Esophagus muscularis mucosa (tissue), 4 donors: ENCODE measurements at regions not wholly inside any gene's neighbourhood (a gene's known extent, or its start where the extent isn't known, plus 50 kb on each side); places are given as distances from the start of the nearest gene placed in this dataset.

Experiments
- EP300 ChIP-seq: sonication (generic); formaldehyde crosslinking; IDR thresholded peaks from one replicate; pipeline ENCODE4 v1.6.1; 2017; ENCODE audit warnings: antibody characterized with exemption
- POLR2AphosphoS5 ChIP-seq, 2 donors: sonication (generic); formaldehyde crosslinking; IDR thresholded peaks; one replicate each; pipeline ENCODE4 v1.6.1; 2017; ENCODE audit warnings: antibody characterized with exemption in 2 of 2
- TF ChIP-seq, protein P1 (sequence below), 3 experiments: fragments of 200-600 bp in 2 of 3; fragments of 450-650 bp in 1 of 3; sonication (generic) in 2 of 3; IDR thresholded peaks; one replicate each; pipeline ENCODE4 v1.5.1; 2017 to 2019; ENCODE audit warnings: antibody characterized with exemption in 3 of 3, mild to moderate bottlenecking in 2 of 3, moderate library complexity in 1 of 3

GRCh38 chr2:199682001-199682400, 169.0 kb downstream of the FTCDNL1 start:
- TF ChIP-seq, protein P1, sequence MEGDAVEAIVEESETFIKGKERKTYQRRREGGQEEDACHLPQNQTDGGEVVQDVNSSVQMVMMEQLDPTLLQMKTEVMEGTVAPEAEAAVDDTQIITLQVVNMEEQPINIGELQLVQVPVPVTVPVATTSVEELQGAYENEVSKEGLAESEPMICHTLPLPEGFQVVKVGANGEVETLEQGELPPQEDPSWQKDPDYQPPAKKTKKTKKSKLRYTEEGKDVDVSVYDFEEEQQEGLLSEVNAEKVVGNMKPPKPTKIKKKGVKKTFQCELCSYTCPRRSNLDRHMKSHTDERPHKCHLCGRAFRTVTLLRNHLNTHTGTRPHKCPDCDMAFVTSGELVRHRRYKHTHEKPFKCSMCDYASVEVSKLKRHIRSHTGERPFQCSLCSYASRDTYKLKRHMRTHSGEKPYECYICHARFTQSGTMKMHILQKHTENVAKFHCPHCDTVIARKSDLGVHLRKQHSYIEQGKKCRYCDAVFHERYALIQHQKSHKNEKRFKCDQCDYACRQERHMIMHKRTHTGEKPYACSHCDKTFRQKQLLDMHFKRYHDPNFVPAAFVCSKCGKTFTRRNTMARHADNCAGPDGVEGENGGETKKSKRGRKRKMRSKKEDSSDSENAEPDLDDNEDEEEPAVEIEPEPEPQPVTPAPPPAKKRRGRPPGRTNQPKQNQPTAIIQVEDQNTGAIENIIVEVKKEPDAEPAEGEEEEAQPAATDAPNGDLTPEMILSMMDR (IDR thresholded peaks at IDR 0.05) = no peak
- no peak for TF ChIP-seq POLR2AphosphoS5 (IDR thresholded peaks at IDR 0.05)
- no peak for TF ChIP-seq EP300
